GM21515 (cell line): ENCODE measurements at regions not wholly inside any gene's neighbourhood (a gene's known extent, or its start where the extent isn't known, plus 50 kb on each side); places are given as distances from the start of the nearest gene placed in this dataset.

Source experiments
- ATAC-seq: cut with Tn5 transposase; IDR thresholded peaks from one replicate; pipeline ENCODE4 v1.9.1; 2021; ENCODE audit not compliant: unreplicated experiment

DNA sequence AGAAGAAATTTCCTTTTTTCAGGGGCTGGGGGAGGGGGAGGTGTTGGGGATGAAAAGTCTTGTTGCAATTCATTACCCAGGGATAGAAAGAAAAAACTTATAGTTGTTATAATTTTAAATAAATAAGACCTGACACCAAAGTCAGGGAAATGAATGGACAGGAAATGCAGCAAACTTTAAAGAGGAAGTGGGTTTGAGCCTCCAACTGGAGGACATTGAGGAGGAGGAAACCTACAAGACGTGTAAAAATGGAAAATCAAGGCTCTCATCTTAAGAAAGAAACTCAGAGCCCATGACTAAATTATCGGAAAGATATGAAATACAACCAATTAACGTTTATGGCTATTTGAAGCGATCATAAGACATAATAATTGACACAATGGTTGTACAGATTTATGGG, 54.4 kb downstream of the NIBAN1 start:
- no peak for ATAC-seq

DNA sequence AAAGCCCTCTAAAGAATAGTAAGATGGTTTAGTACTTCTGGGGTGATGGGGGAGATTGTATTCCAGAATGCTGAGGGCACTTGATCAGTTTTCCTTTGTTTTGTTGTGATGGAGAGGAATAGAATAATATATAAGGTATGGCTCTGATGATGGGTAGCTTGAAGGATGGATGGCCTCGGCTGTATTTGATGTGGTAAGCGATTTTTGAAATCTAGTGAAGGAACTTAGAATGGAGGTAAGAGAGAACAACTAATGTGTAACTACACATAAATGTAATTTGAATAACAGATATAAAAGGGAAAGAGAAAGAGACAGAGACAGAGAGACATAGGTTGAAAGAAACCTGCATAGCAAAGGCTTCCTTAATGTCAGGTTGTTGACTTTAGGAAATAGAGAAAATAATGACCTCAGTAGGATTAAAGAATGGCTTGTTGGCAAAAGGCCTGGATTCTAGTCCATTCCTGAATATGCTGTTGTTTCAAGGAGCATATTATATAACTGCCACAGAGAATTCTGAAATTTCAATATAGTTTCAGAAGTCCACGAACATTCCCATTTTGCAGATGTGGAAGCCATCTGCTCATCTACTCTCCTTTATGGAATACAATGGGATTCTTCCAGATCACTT, 58.7 kb downstream of the NIBAN1 start:
- ATAC-seq = no peak

DNA sequence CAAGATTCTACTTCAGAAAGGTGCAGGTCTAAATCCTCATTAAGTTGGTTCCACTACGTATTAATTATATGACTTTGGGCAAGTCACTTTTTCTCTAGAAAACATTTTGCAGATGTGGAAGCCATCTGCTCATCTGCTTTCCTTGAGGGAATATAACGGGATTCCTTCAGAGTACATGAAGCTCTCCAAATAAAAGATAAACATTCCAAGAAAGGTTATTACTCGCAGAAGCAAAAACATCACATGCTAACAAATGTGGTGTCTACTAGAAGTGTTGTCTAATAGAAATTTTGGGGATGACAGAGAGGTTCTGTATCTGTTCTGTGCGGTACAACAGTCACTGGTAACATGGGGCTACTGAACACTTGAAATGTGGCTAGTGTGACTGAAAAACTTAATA, 60.2 kb downstream of the NIBAN1 start:
- no peak for ATAC-seq

- no peak for ATAC-seq
These were observed 61.9 kb downstream of the NIBAN1 start for GRCh38 chr1:184912392-184912791.

- no peak for ATAC-seq
These were observed 62.5 kb downstream of the NIBAN1 start for GRCh38 chr1:184911830-184912229.

GRCh38 chr1:184911103-184911745, 63.1 kb downstream of the NIBAN1 start:
- ATAC-seq = no peak

GRCh38 chr1:184910691-184911091, 63.6 kb downstream of the NIBAN1 start:
- no peak for ATAC-seq

GRCh38 chr1:184910005-184910404, 64.3 kb downstream of the NIBAN1 start:
- ATAC-seq = no peak

- no peak for ATAC-seq
These were observed 65.3 kb downstream of the NIBAN1 start for GRCh38 chr1:184909019-184909418.

- no peak for ATAC-seq
These were observed 65.8 kb downstream of the NIBAN1 start for GRCh38 chr1:184908506-184908905.

- no peak for ATAC-seq
These were observed 66.8 kb downstream of the NIBAN1 start for GRCh38 chr1:184907500-184907899.

DNA sequence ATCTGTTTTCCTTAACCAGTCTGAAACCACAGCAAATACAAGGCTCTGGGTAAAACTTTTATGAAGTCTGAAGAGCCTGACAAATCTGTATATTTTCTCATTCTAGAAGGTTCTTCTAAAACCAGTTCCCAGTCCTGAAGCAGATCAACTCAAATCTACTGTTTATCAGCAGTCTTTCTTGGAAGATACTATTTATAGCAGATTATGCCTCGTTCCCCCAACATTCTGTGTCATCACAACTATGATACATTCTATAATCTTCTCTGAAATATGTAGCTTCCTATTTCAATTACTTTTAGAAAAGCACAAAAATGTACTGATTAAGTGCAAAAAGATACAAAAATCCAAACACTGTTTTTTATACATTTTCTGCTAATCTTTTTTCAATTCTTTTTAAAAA, 67.5 kb downstream of the NIBAN1 start:
- no peak for ATAC-seq

GRCh38 chr1:184905601-184906322, 68.5 kb downstream of the NIBAN1 start:
- ATAC-seq = no peak

- ATAC-seq = no peak
These were observed 71.1 kb downstream of the NIBAN1 start for GRCh38 chr1:184903111-184903692.

DNA sequence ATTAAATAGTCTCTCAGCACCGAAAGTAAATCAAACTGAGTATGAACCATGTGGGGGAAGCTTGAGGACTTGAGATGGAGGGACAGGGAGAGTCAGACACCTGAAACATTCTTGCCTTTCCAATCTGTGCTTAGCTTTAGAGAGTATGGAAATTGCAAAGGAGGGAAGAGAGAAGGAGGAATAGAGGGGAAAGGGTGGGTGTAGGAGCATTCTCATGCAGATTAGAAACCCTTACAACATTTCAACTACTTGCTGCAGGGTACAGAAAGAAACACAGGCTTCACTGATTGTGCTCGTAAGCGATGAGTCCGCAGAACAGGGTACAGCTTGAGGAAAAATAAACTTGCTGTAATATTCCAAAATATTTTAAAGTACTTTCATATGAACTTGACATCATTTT, 73.8 kb downstream of the NIBAN1 start:
- no peak for ATAC-seq

GRCh38 chr1:184896000-184896399, 78.3 kb downstream of the NIBAN1 start:
- ATAC-seq = no peak

- no peak for ATAC-seq
These were observed 79.2 kb downstream of the NIBAN1 start for GRCh38 chr1:184895086-184895485.

DNA sequence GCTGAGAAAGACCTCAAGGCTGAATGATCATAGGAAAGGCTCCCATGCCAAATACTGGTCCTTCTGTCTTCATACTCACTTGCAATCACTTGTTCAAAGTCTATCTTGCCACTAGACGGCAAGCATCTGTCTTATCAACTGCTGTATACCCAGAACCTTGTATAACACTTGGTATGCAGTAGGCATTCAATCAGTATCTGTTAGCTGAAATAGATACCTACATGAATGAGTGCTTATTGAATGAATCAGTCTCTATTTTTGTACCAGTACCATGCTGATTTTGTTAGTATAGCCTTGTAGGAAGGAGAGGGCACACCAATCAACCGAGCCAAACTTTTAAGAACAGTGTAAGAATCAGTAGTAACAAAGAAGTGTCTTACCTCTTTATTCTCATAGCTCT, 80.6 kb downstream of the NIBAN1 start:
- ATAC-seq = no peak

- peak; percentile 81 for ATAC-seq
These were observed 82.2 kb downstream of the NIBAN1 start for GRCh38 chr1:184892116-184892515.

- no peak for ATAC-seq
These were observed 82.9 kb downstream of the NIBAN1 start for GRCh38 chr1:184891440-184891839.

- no peak for ATAC-seq
These were observed 83.8 kb downstream of the NIBAN1 start for GRCh38 chr1:184890539-184890973.

DNA sequence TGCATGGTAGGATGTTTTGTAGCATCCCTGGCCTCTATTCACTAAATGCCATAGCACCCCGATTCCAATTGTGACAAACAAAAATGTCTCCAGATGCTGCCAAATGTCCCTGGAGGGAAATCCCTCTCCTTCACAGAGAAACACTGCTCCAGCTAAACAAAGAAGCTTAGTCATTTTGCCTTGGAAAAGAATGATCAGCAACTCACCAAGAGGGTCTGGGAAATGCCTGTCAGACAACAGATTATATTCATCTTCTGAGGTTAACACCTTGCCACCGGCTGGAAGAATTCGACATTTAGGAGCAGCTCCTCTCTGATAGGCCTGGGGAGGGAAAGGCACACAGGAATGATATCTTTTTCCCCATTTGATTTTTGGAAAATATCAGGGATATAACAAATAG, 84.4 kb downstream of the NIBAN1 start:
- no peak for ATAC-seq
